ENCODE measurements at regions not wholly inside any gene's neighbourhood (a gene's known extent, or its start where the extent isn't known, plus 50 kb on each side); places are given as distances from the start of the nearest gene placed in this dataset.

DNA sequence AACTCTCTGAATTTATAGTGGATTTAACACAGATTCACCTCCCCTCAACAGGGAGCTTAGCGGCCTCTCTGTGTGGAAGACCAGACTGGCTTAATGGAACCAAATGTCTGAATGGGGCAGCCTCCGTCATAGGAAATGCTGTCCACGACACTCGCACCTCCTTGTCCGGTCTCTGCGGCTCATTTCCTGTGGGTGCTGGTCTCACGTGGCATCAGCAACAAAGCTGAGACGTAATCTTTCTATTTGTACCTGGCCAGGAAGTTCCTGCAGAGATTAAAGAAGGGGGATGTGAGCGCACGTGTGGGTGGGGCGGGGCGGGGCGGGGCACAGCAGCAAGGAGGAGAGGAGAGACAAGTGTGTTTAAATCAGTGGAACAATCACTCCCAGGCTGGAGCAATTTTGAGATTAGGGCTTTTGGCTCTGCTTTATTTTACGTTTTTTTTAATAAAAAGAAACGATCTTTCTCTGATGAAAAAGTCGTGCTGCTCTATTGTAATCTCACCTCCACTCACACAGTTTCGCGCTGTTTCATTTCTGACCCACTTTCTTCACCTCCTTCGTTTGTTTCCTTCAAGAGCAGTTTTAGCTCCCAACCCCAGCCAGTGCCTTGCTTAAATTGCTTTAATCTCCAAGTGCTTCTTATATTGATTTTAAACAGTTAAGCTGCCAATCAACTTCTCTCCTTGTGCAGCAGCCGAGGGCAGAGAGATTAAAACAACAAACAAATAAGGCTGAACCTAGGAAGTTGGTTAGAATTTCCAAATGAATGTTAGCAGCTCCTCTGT is 132.2 kb upstream of the ASTN2 start:
- TF ChIP-seq, protein P1, sequence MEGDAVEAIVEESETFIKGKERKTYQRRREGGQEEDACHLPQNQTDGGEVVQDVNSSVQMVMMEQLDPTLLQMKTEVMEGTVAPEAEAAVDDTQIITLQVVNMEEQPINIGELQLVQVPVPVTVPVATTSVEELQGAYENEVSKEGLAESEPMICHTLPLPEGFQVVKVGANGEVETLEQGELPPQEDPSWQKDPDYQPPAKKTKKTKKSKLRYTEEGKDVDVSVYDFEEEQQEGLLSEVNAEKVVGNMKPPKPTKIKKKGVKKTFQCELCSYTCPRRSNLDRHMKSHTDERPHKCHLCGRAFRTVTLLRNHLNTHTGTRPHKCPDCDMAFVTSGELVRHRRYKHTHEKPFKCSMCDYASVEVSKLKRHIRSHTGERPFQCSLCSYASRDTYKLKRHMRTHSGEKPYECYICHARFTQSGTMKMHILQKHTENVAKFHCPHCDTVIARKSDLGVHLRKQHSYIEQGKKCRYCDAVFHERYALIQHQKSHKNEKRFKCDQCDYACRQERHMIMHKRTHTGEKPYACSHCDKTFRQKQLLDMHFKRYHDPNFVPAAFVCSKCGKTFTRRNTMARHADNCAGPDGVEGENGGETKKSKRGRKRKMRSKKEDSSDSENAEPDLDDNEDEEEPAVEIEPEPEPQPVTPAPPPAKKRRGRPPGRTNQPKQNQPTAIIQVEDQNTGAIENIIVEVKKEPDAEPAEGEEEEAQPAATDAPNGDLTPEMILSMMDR (IDR thresholded peaks at IDR 0.05; ENCODE audit: insufficient read depth, low read length, poor library complexity, severe bottlenecking) = no peak
- no peaks in the 10 kb centered on the region for H3K27me3 ChIP-seq (ENCODE audit: control insufficient read depth, insufficient read depth, low read length)
- no peak for DNase-seq (ENCODE audit: low read depth)
- H3K4me3 ChIP-seq (ENCODE audit: low read depth, low read length) = peak overlapping the region; percentile 1
- H3K36me3 ChIP-seq (ENCODE audit: control insufficient read depth, insufficient read depth, low read length) = no peaks in the 10 kb centered on the region

- DNase-seq (ENCODE audit: low read depth) = no peak
- TF ChIP-seq, protein P1 (IDR thresholded peaks at IDR 0.05; ENCODE audit: insufficient read depth, low read length, poor library complexity, severe bottlenecking) = no peak
- Histone ChIP-seq H3K27me3 (ENCODE audit: control insufficient read depth, insufficient read depth, low read length) (no peaks in the 10 kb centered on the region), H3K36me3 (ENCODE audit: control insufficient read depth, insufficient read depth, low read length) (no peaks in the 10 kb centered on the region), H3K4me3 (ENCODE audit: low read depth, low read length) (no peak overlapping the region)
These were observed 131.0 kb upstream of the ASTN2 start for GRCh38 chr9:117545846-117546245.

DNA sequence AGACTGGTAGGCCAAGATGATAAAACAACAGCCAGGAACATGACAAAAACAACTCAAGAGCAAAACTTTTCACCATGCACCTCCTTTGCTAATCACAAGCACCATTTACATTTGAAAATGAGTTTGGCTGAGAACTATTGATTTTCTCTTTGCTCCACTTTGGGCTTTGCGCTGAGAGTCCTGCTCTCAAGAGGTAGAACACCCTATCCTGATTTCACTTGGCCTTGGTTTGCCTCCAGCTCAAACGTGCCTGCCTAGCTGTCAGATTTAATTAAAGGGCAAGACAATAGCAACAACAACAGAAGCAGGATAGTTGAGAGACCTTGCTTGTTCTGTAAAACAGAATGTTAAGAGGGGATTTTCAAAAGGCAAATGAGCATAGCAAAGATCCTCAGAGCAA is 128.2 kb upstream of the ASTN2 start:
- Histone ChIP-seq H3K27me3 (ENCODE audit: control insufficient read depth, insufficient read depth, low read length) (no peaks in the 10 kb centered on the region), H3K4me3 (ENCODE audit: low read depth, low read length) (no peak overlapping the region), H3K36me3 (ENCODE audit: control insufficient read depth, insufficient read depth, low read length) (no peaks in the 10 kb centered on the region)
- no peak for DNase-seq (ENCODE audit: low read depth)
- TF ChIP-seq, protein P1 (IDR thresholded peaks at IDR 0.05; ENCODE audit: insufficient read depth, low read length, poor library complexity, severe bottlenecking) = no peak

- H3K27me3 ChIP-seq (ENCODE audit: control insufficient read depth, insufficient read depth, low read length) = no peaks in the 10 kb centered on the region
- no peak for DNase-seq (ENCODE audit: low read depth)
- H3K4me3 ChIP-seq (ENCODE audit: low read depth, low read length) = no peak overlapping the region
- no peaks in the 10 kb centered on the region for H3K36me3 ChIP-seq (ENCODE audit: control insufficient read depth, insufficient read depth, low read length)
- TF ChIP-seq, protein P1 (IDR thresholded peaks at IDR 0.05; ENCODE audit: insufficient read depth, low read length, poor library complexity, severe bottlenecking) = no peak
These were observed 127.2 kb upstream of the ASTN2 start for GRCh38 chr9:117542021-117542420.

- no peak for DNase-seq (ENCODE audit: low read depth)
- no peak overlapping the region for H3K4me3 ChIP-seq (ENCODE audit: low read depth, low read length)
- no peaks in the 10 kb centered on the region for H3K27me3 ChIP-seq (ENCODE audit: control insufficient read depth, insufficient read depth, low read length)
- H3K36me3 ChIP-seq (ENCODE audit: control insufficient read depth, insufficient read depth, low read length) = no peaks in the 10 kb centered on the region
- TF ChIP-seq, protein P1 (IDR thresholded peaks at IDR 0.05; ENCODE audit: insufficient read depth, low read length, poor library complexity, severe bottlenecking) = no peak
These were observed 126.3 kb upstream of the ASTN2 start for GRCh38 chr9:117541181-117541580.

- TF ChIP-seq, protein P1 (IDR thresholded peaks at IDR 0.05; ENCODE audit: insufficient read depth, low read length, poor library complexity, severe bottlenecking) = no peak
- Histone ChIP-seq H3K27me3 (ENCODE audit: control insufficient read depth, insufficient read depth, low read length) (no peaks in the 10 kb centered on the region), H3K36me3 (ENCODE audit: control insufficient read depth, insufficient read depth, low read length) (no peaks in the 10 kb centered on the region), H3K4me3 (ENCODE audit: low read depth, low read length) (no peak overlapping the region)
- no peak for DNase-seq (ENCODE audit: low read depth)
These were observed 121.1 kb upstream of the ASTN2 start for GRCh38 chr9:117535973-117536372.

Data from kidney epithelial cell (primary cell).